ENCODE measurements at regions not wholly inside any gene's neighbourhood (a gene's known extent, or its start where the extent isn't known, plus 50 kb on each side); places are given as distances from the start of the nearest gene placed in this dataset.

- DNase-seq: no peak
Measured at GRCh38 chrX:98380556-98380955, 1496.8 kb downstream of the RPA4 start.

GRCh38 chrX:98398542-98398941 is 1514.8 kb downstream of the RPA4 start:
- DNase-seq: no peak

GRCh38 chrX:98405376-98405775 is 1521.7 kb downstream of the RPA4 start:
- peak; percentile 1 for DNase-seq

- no peak for DNase-seq
Measured at GRCh38 chrX:98407584-98407983, 1523.9 kb downstream of the RPA4 start.

- no peak for DNase-seq
Measured at GRCh38 chrX:98409867-98410266, 1526.2 kb downstream of the RPA4 start.

GRCh38 chrX:98412058-98412457 is 1528.3 kb downstream of the RPA4 start:
- DNase-seq: no peak

GRCh38 chrX:98422536-98422935 is 1538.8 kb downstream of the RPA4 start:
- no peak for DNase-seq

GRCh38 chrX:98432413-98432812 is 1548.7 kb downstream of the RPA4 start:
- no peak for DNase-seq

GRCh38 chrX:98448524-98448923 is 1564.8 kb downstream of the RPA4 start:
- no peak for DNase-seq

- DNase-seq: no peak
Measured at GRCh38 chrX:98452456-98452855, 1568.7 kb downstream of the RPA4 start.

- no peak for DNase-seq
Measured at GRCh38 chrX:98459669-98460068, 1576.0 kb downstream of the RPA4 start.

- no peak for DNase-seq
Measured at GRCh38 chrX:98480606-98481005, 1596.9 kb downstream of the RPA4 start.

- no peak for DNase-seq
Measured at GRCh38 chrX:98481636-98482035, 1597.9 kb downstream of the RPA4 start.

GRCh38 chrX:98490670-98491069 is 1607.0 kb downstream of the RPA4 start:
- DNase-seq: no peak

GRCh38 chrX:98501426-98501825 is 1617.7 kb downstream of the RPA4 start:
- no peak for DNase-seq

- DNase-seq: no peak
Measured at GRCh38 chrX:98506907-98507306, 1623.2 kb downstream of the RPA4 start.

- DNase-seq: no peak
Measured at GRCh38 chrX:98514032-98514431, 1630.3 kb downstream of the RPA4 start.

GRCh38 chrX:98516120-98516519 is 1632.4 kb downstream of the RPA4 start:
- DNase-seq: no peak

GRCh38 chrX:98523026-98523425 is 1639.3 kb downstream of the RPA4 start:
- no peak for DNase-seq

- no peak for DNase-seq
Measured at GRCh38 chrX:98523521-98523920, 1639.8 kb downstream of the RPA4 start.

GRCh38 chrX:98548519-98548918 is 1664.8 kb downstream of the RPA4 start:
- DNase-seq: no peak

GRCh38 chrX:98568795-98569194 is 1685.1 kb downstream of the RPA4 start:
- DNase-seq: no peak

- no peak for DNase-seq
Measured at GRCh38 chrX:98605941-98606340, 1722.2 kb downstream of the RPA4 start.

GRCh38 chrX:98607739-98608138 is 1724.0 kb downstream of the RPA4 start:
- DNase-seq: no peak

GRCh38 chrX:98627645-98628044 is 1743.9 kb downstream of the RPA4 start:
- no peak for DNase-seq

GRCh38 chrX:98637451-98637850 is 1753.7 kb downstream of the RPA4 start:
- DNase-seq: no peak
